K562 (cell line): ENCODE measurements at regions not wholly inside any gene's neighbourhood (a gene's known extent, or its start where the extent isn't known, plus 50 kb on each side); places are given as distances from the start of the nearest gene placed in this dataset.

Experiments
- ATAC-seq: fragments of 200-7000 bp; cut with Tn5 transposase; 3 replicates; pipeline ENCODE4 v1.9.1; 2020; ENCODE audit warnings: moderate library complexity
- BruUV-seq: library from RNA; stranded (reverse); fragments of 400-500 nt; replicated peaks from 2 replicates; lab custom pipeline; 2021; lab: Mats Ljungman, UMichigan
- CTCF ChIA-PET: fragments of 300-600 bp; formaldehyde crosslinking; extraction: SDS; loops from one replicate; lab custom pipeline; 2021; ENCODE audit warnings: low intra/inter-chr PET ratio; lab: Yijun Ruan, JAX
- POLR2A ChIA-PET: fragments of 300-600, 350-650 bp; sonication (Branson Sonifier 250); formaldehyde crosslinking; extraction: SDS; loops from one replicate; lab custom pipeline; 2021; ENCODE audit warnings: antibody characterized with exemption, inconsistent platforms; lab: Yijun Ruan, JAX
- DNase-seq, 4 experiments: peaks; one replicate each; pipeline versions ENCODE4 v3.0.0 to v3.0.0-alpha.2; 2011 to 2018; ENCODE audit warnings: low spot score in 3 of 4, mixed read lengths in 3 of 4; ENCODE audit errors: extremely low read depth in 1 of 4
- FAIRE-seq: peaks from 2 replicates; lab custom pipeline; 2011; peaks lifted over from hg19 to GRCh38; lab: Jason Lieb, UNC
- H2AFZ ChIP-seq: 2 replicates; pipeline ENCODE4 v1.6.0; 2011; ENCODE audit warnings: low read depth, low read length, control low read depth, inconsistent platforms
- H3K27ac ChIP-seq: fragments of 200-600 bp; 3 replicates; pipeline ENCODE4 v1.8.0; 2011; ENCODE audit warnings: low read depth, mild to moderate bottlenecking, control low read depth, inconsistent platforms, low read length, moderate library complexity, mixed read lengths; ENCODE audit errors: extremely low read depth
- H3K27me3 ChIP-seq, 2 experiments: fragments of 300-600 bp in 1 of 2; 2 replicates in 1 of 2; 3 replicates in 1 of 2; pipeline versions ENCODE4 v1.6.0 to v1.8.0; 2011; ENCODE audit warnings: inconsistent platforms in 2 of 2, low read length in 2 of 2, mild to moderate bottlenecking in 1 of 2, mixed read lengths in 1 of 2, moderate library complexity in 1 of 2; ENCODE audit not compliant: control insufficient read depth in 2 of 2, insufficient read depth in 2 of 2
- H3K36me3 ChIP-seq: fragments of 300-600 bp; 3 replicates; pipeline ENCODE4 v1.8.0; 2011; ENCODE audit warnings: mild to moderate bottlenecking, low read length, inconsistent platforms; ENCODE audit not compliant: control insufficient read depth, insufficient read depth
- H3K4me1 ChIP-seq, 2 experiments: fragments of 200-600 bp in 1 of 2; replicated peaks in 1 of 2; 2 replicates in 1 of 2; 3 replicates in 1 of 2; pipeline versions ENCODE4 v1.5.1 to v1.8.0; 2011; ENCODE audit warnings: inconsistent platforms in 2 of 2, low read length in 2 of 2, mild to moderate bottlenecking in 1 of 2, mixed read lengths in 1 of 2, moderate library complexity in 1 of 2; ENCODE audit not compliant: control insufficient read depth in 2 of 2, insufficient read depth in 2 of 2
- H3K4me2 ChIP-seq: 2 replicates; pipeline ENCODE4 v1.6.1; 2011; ENCODE audit warnings: low read length, control low read depth, inconsistent platforms, mixed read lengths; ENCODE audit not compliant: insufficient read depth
- H3K4me3 ChIP-seq: fragments of 200-600 bp; sonication (generic), shearing (Covaris generic); 2 replicates; pipeline ENCODE4 v1.5.1; 2016; ENCODE audit warnings: control low read depth, inconsistent platforms
- H3K79me2 ChIP-seq: fragments of 200-600 bp; 3 replicates; pipeline ENCODE4 v1.8.0; 2011; ENCODE audit warnings: low read length, inconsistent platforms; ENCODE audit not compliant: control insufficient read depth, insufficient read depth
- H3K9ac ChIP-seq, 2 experiments: 2 replicates each; pipeline versions ENCODE4 v1.6.0 to v1.6.1; 2011; ENCODE audit warnings: low read depth in 2 of 2, low read length in 2 of 2, control low read depth in 1 of 2, inconsistent platforms in 1 of 2, mild to moderate bottlenecking in 1 of 2, mixed read lengths in 1 of 2; ENCODE audit not compliant: insufficient read depth in 1 of 2
- H3K9me1 ChIP-seq: one replicate; pipeline ENCODE4 v1.6.0; 2011; ENCODE audit warnings: inconsistent platforms, mild to moderate bottlenecking, low read length, moderate library complexity; ENCODE audit not compliant: control insufficient read depth, insufficient read depth
- H3K9me3 ChIP-seq: replicated peaks from 2 replicates; pipeline ENCODE4 v1.5.1; 2011; ENCODE audit warnings: low read depth, low read length, inconsistent platforms; ENCODE audit not compliant: control insufficient read depth, insufficient read depth
- H4K20me1 ChIP-seq: replicated peaks from 2 replicates; pipeline ENCODE4 v1.6.1; 2011; ENCODE audit warnings: low read length, inconsistent platforms, mixed read lengths; ENCODE audit not compliant: control insufficient read depth, insufficient read depth
- CCAR2 ChIP-seq: fragments of 200-400 bp; formaldehyde crosslinking; IDR thresholded peaks from 2 replicates; pipeline ENCODE4 v1.6.1; 2017; ENCODE audit warnings: mild to moderate bottlenecking, low read depth, low read length
- ETS2 ChIP-seq: IDR thresholded peaks from 2 replicates; pipeline ENCODE4 v1.6.1; 2016; ENCODE audit warnings: borderline replicate concordance, missing genetic modification characterization, mild to moderate bottlenecking, moderate library complexity, missing compliant biosample characterization; ENCODE audit not compliant: poor library complexity, severe bottlenecking
- GTF3C2 ChIP-seq: IDR thresholded peaks from 3 replicates; pipeline ENCODE4 v1.6.1; 2011; ENCODE audit warnings: borderline replicate concordance, mild to moderate bottlenecking, moderate library complexity; ENCODE audit not compliant: insufficient read length; ENCODE audit errors: extremely low read depth
- MBD2 ChIP-seq: sonication (generic); IDR thresholded peaks from 2 replicates; pipeline ENCODE4 v1.6.1; 2016; ENCODE audit warnings: low read depth, borderline replicate concordance
- NEUROD1 ChIP-seq: fragments of 150-350 bp; IDR thresholded peaks from 2 replicates; pipeline ENCODE4 v1.6.1; 2014; ENCODE audit warnings: borderline replicate concordance, low read length, low read depth; ENCODE audit not compliant: partially characterized antibody
- PBX2 ChIP-seq, 2 experiments: IDR thresholded peaks in 1 of 2; conservative IDR thresholded peaks in 1 of 2; 2 replicates each; pipeline ENCODE4 v1.6.1; 2016; ENCODE audit warnings: low read depth in 2 of 2, mild to moderate bottlenecking in 1 of 2, missing compliant biosample characterization in 1 of 2, missing genetic modification characterization in 1 of 2, moderate library complexity in 1 of 2
- PTTG1 ChIP-seq: fragments of 450-650 bp; IDR thresholded peaks from 2 replicates; pipeline ENCODE4 v1.6.1; 2016; ENCODE audit warnings: low read depth, mild to moderate bottlenecking, missing genetic modification characterization, missing compliant biosample characterization
- RBM14 ChIP-seq: fragments of 200-400 bp; formaldehyde crosslinking; IDR thresholded peaks from 2 replicates; pipeline ENCODE4 v1.6.1; 2018; ENCODE audit warnings: low read depth, mild to moderate bottlenecking, low read length, moderate library complexity, borderline replicate concordance; ENCODE audit not compliant: insufficient read depth
- SMARCA5 ChIP-seq: fragments of 450-650 bp; IDR thresholded peaks from 2 replicates; pipeline ENCODE4 v1.6.1; 2016
- ZNF140 ChIP-seq: fragments of 250-450 bp; sonication (Bioruptor Pico); IDR thresholded peaks from 2 replicates; pipeline ENCODE4 v1.8.0; 2021; ENCODE audit warnings: moderate library complexity, mild to moderate bottlenecking, inconsistent platforms
- ZNF282 ChIP-seq: sonication (generic); formaldehyde crosslinking; IDR thresholded peaks from 2 replicates; pipeline ENCODE4 v1.8.1; 2023; ENCODE audit warnings: missing genetic modification reagents
- ZNF57 ChIP-seq: fragments of 450-650 bp; formaldehyde crosslinking; IDR thresholded peaks from 2 replicates; pipeline ENCODE4 v1.4.0; 2020; ENCODE audit warnings: mild to moderate bottlenecking, moderate library complexity
- WGBS: fragments of 100-300 bp; shearing (Covaris generic); methylation state at CpG from one replicate; pipeline ENCODE4 v1.1.6; 2016; ENCODE audit warnings: low coverage, mixed read lengths; ENCODE audit not compliant: insufficient coverage; ENCODE audit errors: missing lambda C conversion rate; 5-methylcytosine and 5-hydroxymethylcytosine counted together
- in situ Hi-C: fragments of 300-500 bp; cut with MboI; formaldehyde crosslinking; loops from 4 replicates; pipeline ENCODE4 v1.15.0; 2018; ENCODE audit warnings: inconsistent platforms, mixed read lengths
- intact Hi-C: fragments of 100-400 bp; cut with micrococcal nuclease; formaldehyde crosslinking; loops from 2 replicates; pipeline ENCODE4 v1.14.2; 2022

GRCh38 chr7:155864271-155864985 lies 52.2 kb upstream of the SHH start (continued):
- TF ChIP-seq PBX2 (CRISPR knock-in tag; IDR thresholded peaks at IDR 0.05; ENCODE audit: low read depth) (no peak), PBX2 (tag; conservative IDR thresholded peaks at IDR 0.05; ENCODE audit: low read depth) (no peak), NEUROD1 (no peak), RBM14 (no peak), SMARCA5 (no peak)

- DNase-seq (no peak), FAIRE-seq (no peak), ATAC-seq (no peak)
- no TSS peak for BruUV-seq
- ChIA-PET CTCF (no interaction called here), POLR2A (interaction anchor here (1.0 kb wide), 1 partner anchor 10 kb away, joined by 4 read pairs; no protein-coding TSS in a partner anchor)
- Histone ChIP-seq H2AFZ (no peak overlapping the region), H3K4me1 (no peaks in the 10 kb centered on the region), H3K9ac (no peak overlapping the region), H3K27ac (no peak overlapping the region), H3K9me1 (no peaks in the 10 kb centered on the region), H3K27me3 (peaks cover 22 to 49% of the 10 kb centered on the region in 2 experiments), H3K4me3 (no peak overlapping the region), H4K20me1 (peaks cover 5% of the 10 kb centered on the region; the same call in 1 of the 2 replicates), H3K4me2 (no peak overlapping the region), H3K9me3 (no peaks in the 10 kb centered on the region), H3K36me3 (no peaks in the 10 kb centered on the region), H3K79me2 (no peaks in the 10 kb centered on the region)
- 3% methylated on average over 11 of the region's 11 CpGs for WGBS
- in situ Hi-C loops (no loop called here), intact Hi-C loops (no loop called here)
- TF ChIP-seq ETS2 (tag) (no peak), ZNF57 (CRISPR knock-in tag) (no peak), MBD2 (no peak), CCAR2 (no peak), GTF3C2 (no peak), PTTG1 (tag) (no peak), ZNF140 (CRISPR knock-in tag) (no peak), ZNF282 (CRISPR knock-in tag) (no peak)
Measured at GRCh38 chr7:155863721-155864151, 51.5 kb upstream of the SHH start.
